SK-N-SH treated with all-trans-retinoic acid at 6 μM for 48 hours (cell line): ENCODE measurements at regions not wholly inside any gene's neighbourhood (a gene's known extent, or its start where the extent isn't known, plus 50 kb on each side); places are given as distances from the start of the nearest gene placed in this dataset.

Source experiments
- ATAC-seq: fragments of 200-7000 bp; cut with Tn5 transposase; 3 replicates; pipeline ENCODE4 v1.9.1; 2020; ENCODE audit warnings: mild to moderate bottlenecking, moderate library complexity
- ARNTL ChIP-seq: fragments of 450-650 bp; formaldehyde crosslinking; IDR thresholded peaks from 2 replicates; pipeline ENCODE4 v1.5.0; 2020; ENCODE audit warnings: low read depth, mild to moderate bottlenecking, moderate library complexity, borderline replicate concordance
- BACH2 ChIP-seq: fragments of 250-450 bp; sonication (Bioruptor Pico); IDR thresholded peaks from 2 replicates; pipeline ENCODE4 v1.9.0; 2021; ENCODE audit warnings: mild to moderate bottlenecking, borderline replicate concordance
- CSDC2 ChIP-seq: fragments of 250-450 bp; sonication (Bioruptor Pico); IDR thresholded peaks from 2 replicates; pipeline ENCODE4 v1.5.0; 2020; ENCODE audit warnings: mild to moderate bottlenecking, moderate library complexity
- ESRRG ChIP-seq: fragments of 250-450 bp; sonication (Bioruptor Pico); IDR thresholded peaks from 2 replicates; pipeline ENCODE4 v1.6.1; 2021; ENCODE audit warnings: mild to moderate bottlenecking
- GLIS3 ChIP-seq: fragments of 250-450 bp; sonication (Bioruptor Pico); IDR thresholded peaks from 2 replicates; pipeline ENCODE4 v1.5.0; 2020; ENCODE audit warnings: mild to moderate bottlenecking, moderate library complexity
- ISL1 ChIP-seq: fragments of 250-450 bp; sonication (Bioruptor Pico); IDR thresholded peaks from 2 replicates; pipeline ENCODE4 v2.1.2; 2022; ENCODE audit warnings: mild to moderate bottlenecking, moderate library complexity
- OSR1 ChIP-seq: fragments of 250-450 bp; sonication (Bioruptor Pico); IDR thresholded peaks from 2 replicates; pipeline ENCODE4 v1.8.0; 2022; ENCODE audit warnings: moderate library complexity, mild to moderate bottlenecking, inconsistent platforms
- PPARA ChIP-seq: fragments of 250-450 bp; sonication (Bioruptor Pico); IDR thresholded peaks from 2 replicates; pipeline ENCODE4 v1.5.0; 2020; ENCODE audit warnings: mild to moderate bottlenecking, borderline replicate concordance
- SNAI2 ChIP-seq: fragments of 250-450 bp; sonication (Bioruptor Pico); IDR thresholded peaks from 2 replicates; pipeline ENCODE4 v1.5.0; 2020; ENCODE audit warnings: mild to moderate bottlenecking, moderate library complexity
- TCF4 ChIP-seq: fragments of 250-450 bp; sonication (Bioruptor Pico); IDR thresholded peaks from 2 replicates; pipeline ENCODE4 v1.8.0; 2021; ENCODE audit warnings: mild to moderate bottlenecking, moderate library complexity, borderline replicate concordance
- TOX ChIP-seq: fragments of 250-450 bp; sonication (Bioruptor Pico); IDR thresholded peaks from 2 replicates; pipeline ENCODE4 v1.8.0; 2021; ENCODE audit warnings: mild to moderate bottlenecking, moderate library complexity, borderline replicate concordance
- ZC3H10 ChIP-seq: fragments of 250-450 bp; sonication (Bioruptor Pico); IDR thresholded peaks from 2 replicates; pipeline ENCODE4 v1.5.1; 2021; ENCODE audit warnings: mild to moderate bottlenecking, moderate library complexity
- ZFP3 ChIP-seq: fragments of 250-450 bp; sonication (Bioruptor Pico); IDR thresholded peaks from 2 replicates; pipeline ENCODE4 v1.5.0; 2020; ENCODE audit warnings: mild to moderate bottlenecking, moderate library complexity
- ZFP30 ChIP-seq: fragments of 450-650 bp; formaldehyde crosslinking; IDR thresholded peaks from 2 replicates; pipeline ENCODE4 v1.5.0; 2022; ENCODE audit warnings: mild to moderate bottlenecking, moderate library complexity
- ZNF565 ChIP-seq: fragments of 450-650 bp; formaldehyde crosslinking; conservative IDR thresholded peaks from 2 replicates; pipeline ENCODE4 v1.5.0; 2020; ENCODE audit warnings: low read depth, mild to moderate bottlenecking, moderate library complexity
- ZNF8 ChIP-seq: fragments of 450-650 bp; formaldehyde crosslinking; IDR thresholded peaks from 2 replicates; pipeline ENCODE4 v1.5.0; 2020; ENCODE audit warnings: mild to moderate bottlenecking, moderate library complexity
- TF ChIP-seq, protein P1 (sequence below): fragments of 250-450 bp; sonication (Bioruptor Pico); IDR thresholded peaks from 2 replicates; pipeline ENCODE4 v1.5.1; 2020; ENCODE audit warnings: low read depth, mild to moderate bottlenecking, moderate library complexity
- TF ChIP-seq, protein P2 (sequence below): fragments of 250-450 bp; sonication (Bioruptor Pico); IDR thresholded peaks from 2 replicates; pipeline ENCODE4 v1.5.0; 2020; ENCODE audit warnings: mild to moderate bottlenecking, moderate library complexity
- TF ChIP-seq, protein P3 (sequence below): fragments of 250-450 bp; sonication (Bioruptor Pico); IDR thresholded peaks from 2 replicates; pipeline ENCODE4 v1.8.0; 2021; ENCODE audit warnings: low read depth, mild to moderate bottlenecking, moderate library complexity, borderline replicate concordance
- TF ChIP-seq, protein P4 (sequence below): fragments of 250-450 bp; sonication (Bioruptor Pico); IDR thresholded peaks from 2 replicates; pipeline ENCODE4 v1.5.1; 2021; ENCODE audit warnings: mild to moderate bottlenecking, moderate library complexity
- TF ChIP-seq, protein P5 (sequence below): fragments of 250-450 bp; sonication (Bioruptor Pico); IDR thresholded peaks from 2 replicates; pipeline ENCODE4 v1.8.0; 2020; ENCODE audit warnings: mild to moderate bottlenecking, moderate library complexity, borderline replicate concordance

DNA sequence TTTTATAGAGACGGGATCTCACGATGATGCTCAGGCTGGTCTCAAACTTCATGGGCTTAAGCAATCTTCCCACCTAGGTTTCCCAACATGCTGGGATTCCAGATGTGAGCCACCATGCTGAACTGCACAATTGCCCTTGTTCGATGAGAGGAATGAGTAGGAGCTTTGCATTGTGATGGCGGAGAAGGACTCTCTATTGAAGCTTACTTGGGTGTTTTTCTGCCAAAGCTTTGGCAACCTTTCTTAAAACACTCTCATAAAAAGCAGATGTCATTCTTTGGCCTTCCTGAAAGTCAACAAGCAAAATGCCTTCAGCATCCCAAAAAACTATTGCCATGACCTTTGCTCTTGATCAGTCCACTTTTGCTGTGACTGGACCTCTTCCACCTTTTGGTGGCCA lies 904.8 kb upstream of the TMEM132C start:
- no peak for ATAC-seq
- no peak for TF ChIP-seq SNAI2
- TF ChIP-seq ZNF8 (CRISPR knock-in tag): no peak
- TF ChIP-seq, protein P1, sequence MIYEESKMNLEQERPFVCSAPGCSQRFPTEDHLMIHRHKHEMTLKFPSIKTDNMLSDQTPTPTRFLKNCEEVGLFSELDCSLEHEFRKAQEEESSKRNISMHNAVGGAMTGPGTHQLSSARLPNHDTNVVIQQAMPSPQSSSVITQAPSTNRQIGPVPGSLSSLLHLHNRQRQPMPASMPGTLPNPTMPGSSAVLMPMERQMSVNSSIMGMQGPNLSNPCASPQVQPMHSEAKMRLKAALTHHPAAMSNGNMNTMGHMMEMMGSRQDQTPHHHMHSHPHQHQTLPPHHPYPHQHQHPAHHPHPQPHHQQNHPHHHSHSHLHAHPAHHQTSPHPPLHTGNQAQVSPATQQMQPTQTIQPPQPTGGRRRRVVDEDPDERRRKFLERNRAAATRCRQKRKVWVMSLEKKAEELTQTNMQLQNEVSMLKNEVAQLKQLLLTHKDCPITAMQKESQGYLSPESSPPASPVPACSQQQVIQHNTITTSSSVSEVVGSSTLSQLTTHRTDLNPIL (CRISPR knock-in tag): no peak
- no peak for TF ChIP-seq ZNF565 (CRISPR knock-in tag)
- TF ChIP-seq PPARA (CRISPR knock-in tag): no peak
- no peak for TF ChIP-seq ZFP30 (CRISPR knock-in tag)
- TF ChIP-seq, protein P2, sequence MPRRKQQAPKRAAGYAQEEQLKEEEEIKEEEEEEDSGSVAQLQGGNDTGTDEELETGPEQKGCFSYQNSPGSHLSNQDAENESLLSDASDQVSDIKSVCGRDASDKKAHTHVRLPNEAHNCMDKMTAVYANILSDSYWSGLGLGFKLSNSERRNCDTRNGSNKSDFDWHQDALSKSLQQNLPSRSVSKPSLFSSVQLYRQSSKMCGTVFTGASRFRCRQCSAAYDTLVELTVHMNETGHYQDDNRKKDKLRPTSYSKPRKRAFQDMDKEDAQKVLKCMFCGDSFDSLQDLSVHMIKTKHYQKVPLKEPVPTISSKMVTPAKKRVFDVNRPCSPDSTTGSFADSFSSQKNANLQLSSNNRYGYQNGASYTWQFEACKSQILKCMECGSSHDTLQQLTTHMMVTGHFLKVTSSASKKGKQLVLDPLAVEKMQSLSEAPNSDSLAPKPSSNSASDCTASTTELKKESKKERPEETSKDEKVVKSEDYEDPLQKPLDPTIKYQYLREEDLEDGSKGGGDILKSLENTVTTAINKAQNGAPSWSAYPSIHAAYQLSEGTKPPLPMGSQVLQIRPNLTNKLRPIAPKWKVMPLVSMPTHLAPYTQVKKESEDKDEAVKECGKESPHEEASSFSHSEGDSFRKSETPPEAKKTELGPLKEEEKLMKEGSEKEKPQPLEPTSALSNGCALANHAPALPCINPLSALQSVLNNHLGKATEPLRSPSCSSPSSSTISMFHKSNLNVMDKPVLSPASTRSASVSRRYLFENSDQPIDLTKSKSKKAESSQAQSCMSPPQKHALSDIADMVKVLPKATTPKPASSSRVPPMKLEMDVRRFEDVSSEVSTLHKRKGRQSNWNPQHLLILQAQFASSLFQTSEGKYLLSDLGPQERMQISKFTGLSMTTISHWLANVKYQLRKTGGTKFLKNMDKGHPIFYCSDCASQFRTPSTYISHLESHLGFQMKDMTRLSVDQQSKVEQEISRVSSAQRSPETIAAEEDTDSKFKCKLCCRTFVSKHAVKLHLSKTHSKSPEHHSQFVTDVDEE: no peak
- TF ChIP-seq ZC3H10: no peak
- TF ChIP-seq ISL1 (CRISPR knock-in tag): no peak
- TF ChIP-seq GLIS3 (CRISPR knock-in tag): no peak
- no peak for TF ChIP-seq CSDC2

DNA sequence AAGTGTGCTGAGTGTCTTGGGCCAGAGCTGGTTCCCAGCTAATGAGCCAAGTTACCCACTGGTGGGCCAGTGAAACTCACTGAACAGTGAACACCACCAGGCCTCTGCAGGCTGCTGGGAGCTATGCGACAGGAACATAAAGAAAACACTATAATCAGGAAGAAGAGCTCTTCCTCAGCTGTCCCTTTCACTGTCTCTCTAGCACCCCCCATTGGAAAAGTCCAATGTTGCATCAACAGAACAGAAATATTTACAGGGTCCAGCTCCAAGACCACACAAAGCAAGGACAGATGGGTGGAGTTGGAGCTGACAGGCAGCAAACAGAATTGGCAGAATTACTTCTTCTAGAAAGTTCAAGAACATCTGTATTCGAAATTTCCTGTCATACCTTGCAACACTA lies 903.6 kb upstream of the TMEM132C start:
- TF ChIP-seq PPARA (CRISPR knock-in tag): no peak
- TF ChIP-seq SNAI2: no peak
- no peak for TF ChIP-seq BACH2 (CRISPR knock-in tag)
- no peak for TF ChIP-seq ZFP3 (CRISPR knock-in tag)
- TF ChIP-seq ISL1 (CRISPR knock-in tag): no peak
- TF ChIP-seq, protein P1 (CRISPR knock-in tag): no peak
- TF ChIP-seq ESRRG (CRISPR knock-in tag): no peak
- TF ChIP-seq GLIS3 (CRISPR knock-in tag): no peak
- no peak for TF ChIP-seq ZC3H10
- TF ChIP-seq OSR1 (CRISPR knock-in tag): no peak
- no peak for TF ChIP-seq TCF4 (CRISPR knock-in tag)
- no peak for TF ChIP-seq ARNTL (CRISPR knock-in tag)
- TF ChIP-seq, protein P3, sequence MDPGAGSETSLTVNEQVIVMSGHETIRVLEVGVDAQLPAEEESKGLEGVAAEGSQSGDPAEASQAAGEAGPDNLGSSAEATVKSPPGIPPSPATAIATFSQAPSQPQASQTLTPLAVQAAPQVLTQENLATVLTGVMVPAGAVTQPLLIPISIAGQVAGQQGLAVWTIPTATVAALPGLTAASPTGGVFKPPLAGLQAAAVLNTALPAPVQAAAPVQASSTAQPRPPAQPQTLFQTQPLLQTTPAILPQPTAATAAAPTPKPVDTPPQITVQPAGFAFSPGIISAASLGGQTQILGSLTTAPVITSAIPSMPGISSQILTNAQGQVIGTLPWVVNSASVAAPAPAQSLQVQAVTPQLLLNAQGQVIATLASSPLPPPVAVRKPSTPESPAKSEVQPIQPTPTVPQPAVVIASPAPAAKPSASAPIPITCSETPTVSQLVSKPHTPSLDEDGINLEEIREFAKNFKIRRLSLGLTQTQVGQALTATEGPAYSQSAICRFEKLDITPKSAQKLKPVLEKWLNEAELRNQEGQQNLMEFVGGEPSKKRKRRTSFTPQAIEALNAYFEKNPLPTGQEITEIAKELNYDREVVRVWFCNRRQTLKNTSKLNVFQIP (CRISPR knock-in tag): no peak
- TF ChIP-seq, protein P4, sequence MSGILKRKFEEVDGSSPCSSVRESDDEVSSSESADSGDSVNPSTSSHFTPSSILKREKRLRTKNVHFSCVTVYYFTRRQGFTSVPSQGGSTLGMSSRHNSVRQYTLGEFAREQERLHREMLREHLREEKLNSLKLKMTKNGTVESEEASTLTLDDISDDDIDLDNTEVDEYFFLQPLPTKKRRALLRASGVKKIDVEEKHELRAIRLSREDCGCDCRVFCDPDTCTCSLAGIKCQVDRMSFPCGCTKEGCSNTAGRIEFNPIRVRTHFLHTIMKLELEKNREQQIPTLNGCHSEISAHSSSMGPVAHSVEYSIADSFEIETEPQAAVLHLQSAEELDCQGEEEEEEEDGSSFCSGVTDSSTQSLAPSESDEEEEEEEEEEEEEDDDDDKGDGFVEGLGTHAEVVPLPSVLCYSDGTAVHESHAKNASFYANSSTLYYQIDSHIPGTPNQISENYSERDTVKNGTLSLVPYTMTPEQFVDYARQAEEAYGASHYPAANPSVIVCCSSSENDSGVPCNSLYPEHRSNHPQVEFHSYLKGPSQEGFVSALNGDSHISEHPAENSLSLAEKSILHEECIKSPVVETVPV (CRISPR knock-in tag): no peak
- TF ChIP-seq ZNF8 (CRISPR knock-in tag): no peak
- ATAC-seq: no peak

DNA sequence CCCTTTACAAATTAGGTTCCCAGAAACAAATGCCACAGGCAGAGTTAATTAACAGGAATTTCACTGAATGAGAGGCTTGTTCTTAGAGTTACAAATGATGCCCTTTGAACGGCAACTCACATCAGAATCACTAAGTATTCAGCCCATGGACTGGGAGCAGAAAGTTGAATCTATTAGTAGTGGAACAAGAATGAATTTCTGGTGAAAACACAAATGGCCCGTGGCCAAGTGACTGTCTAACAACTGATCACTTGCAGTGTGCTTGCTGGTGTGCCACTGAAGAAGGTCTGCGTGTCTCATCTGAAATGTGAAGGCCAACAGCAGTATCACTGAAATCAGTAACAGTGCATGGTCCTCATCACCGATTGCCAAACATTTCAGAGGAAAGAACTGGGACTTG lies 893.4 kb upstream of the TMEM132C start:
- no peak for ATAC-seq
- TF ChIP-seq GLIS3 (CRISPR knock-in tag): no peak
- TF ChIP-seq ZFP30 (CRISPR knock-in tag): no peak

DNA sequence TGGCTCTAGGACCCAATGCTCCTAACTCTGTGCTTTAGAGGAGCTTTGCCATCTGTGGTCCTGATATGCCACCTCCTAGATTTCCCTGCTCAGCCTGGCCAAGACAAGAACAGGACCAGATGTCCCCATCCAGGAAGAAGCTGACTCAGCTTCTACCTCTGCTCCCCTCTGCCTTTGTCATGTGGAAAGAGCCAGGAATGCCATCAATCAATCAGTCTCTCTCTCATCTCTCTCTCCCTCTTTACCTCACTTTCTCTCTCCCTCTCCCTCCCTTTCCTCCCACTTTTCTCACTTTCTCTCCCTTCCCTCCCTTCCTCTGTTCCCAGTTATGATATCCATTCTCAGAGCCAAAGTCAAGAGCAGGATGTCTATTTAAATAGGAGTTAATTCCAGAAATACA lies 892.5 kb upstream of the TMEM132C start:
- no peak for ATAC-seq
- TF ChIP-seq, protein P1 (CRISPR knock-in tag): no peak
- TF ChIP-seq, protein P4 (CRISPR knock-in tag): no peak
- TF ChIP-seq ARNTL (CRISPR knock-in tag) (no peak), SNAI2 (no peak), TOX (no peak), TCF4 (CRISPR knock-in tag) (no peak)
- TF ChIP-seq, protein P5, sequence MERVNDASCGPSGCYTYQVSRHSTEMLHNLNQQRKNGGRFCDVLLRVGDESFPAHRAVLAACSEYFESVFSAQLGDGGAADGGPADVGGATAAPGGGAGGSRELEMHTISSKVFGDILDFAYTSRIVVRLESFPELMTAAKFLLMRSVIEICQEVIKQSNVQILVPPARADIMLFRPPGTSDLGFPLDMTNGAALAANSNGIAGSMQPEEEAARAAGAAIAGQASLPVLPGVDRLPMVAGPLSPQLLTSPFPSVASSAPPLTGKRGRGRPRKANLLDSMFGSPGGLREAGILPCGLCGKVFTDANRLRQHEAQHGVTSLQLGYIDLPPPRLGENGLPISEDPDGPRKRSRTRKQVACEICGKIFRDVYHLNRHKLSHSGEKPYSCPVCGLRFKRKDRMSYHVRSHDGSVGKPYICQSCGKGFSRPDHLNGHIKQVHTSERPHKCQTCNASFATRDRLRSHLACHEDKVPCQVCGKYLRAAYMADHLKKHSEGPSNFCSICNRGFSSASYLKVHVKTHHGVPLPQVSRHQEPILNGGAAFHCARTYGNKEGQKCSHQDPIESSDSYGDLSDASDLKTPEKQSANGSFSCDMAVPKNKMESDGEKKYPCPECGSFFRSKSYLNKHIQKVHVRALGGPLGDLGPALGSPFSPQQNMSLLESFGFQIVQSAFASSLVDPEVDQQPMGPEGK: no peak
